ENCODE measurements at regions not wholly inside any gene's neighbourhood (a gene's known extent, or its start where the extent isn't known, plus 50 kb on each side); places are given as distances from the start of the nearest gene placed in this dataset.

GRCh38 chr16:72284042-72284789 lies 112.3 kb upstream of the PMFBP1 start:
- DNase-seq = no peak

- no peak for DNase-seq
Observed at GRCh38 chr16:72282362-72282761, 110.4 kb upstream of the PMFBP1 start.

- no peak for DNase-seq
Observed at GRCh38 chr16:72278301-72278700, 106.3 kb upstream of the PMFBP1 start.

GRCh38 chr16:72277749-72278148 lies 105.8 kb upstream of the PMFBP1 start:
- DNase-seq = no peak

- no peak for DNase-seq
Observed at GRCh38 chr16:72271699-72272240, 99.8 kb upstream of the PMFBP1 start.

- DNase-seq = no peak
Observed at GRCh38 chr16:72270531-72270930, 98.6 kb upstream of the PMFBP1 start.

- DNase-seq = no peak
Observed at GRCh38 chr16:72266836-72267235, 94.9 kb upstream of the PMFBP1 start.

GRCh38 chr16:72264771-72265170 lies 92.8 kb upstream of the PMFBP1 start:
- no peak for DNase-seq

- no peak for DNase-seq
Observed at GRCh38 chr16:72262711-72263110, 90.8 kb upstream of the PMFBP1 start.

GRCh38 chr16:72261127-72261526 lies 89.2 kb upstream of the PMFBP1 start:
- DNase-seq = no peak

- DNase-seq = no peak
Observed at GRCh38 chr16:72256398-72257066, 84.6 kb upstream of the PMFBP1 start.

- DNase-seq = no peak
Observed at GRCh38 chr16:72255786-72256185, 83.8 kb upstream of the PMFBP1 start.

- DNase-seq = no peak
Observed at GRCh38 chr16:72247821-72248253, 75.9 kb upstream of the PMFBP1 start.

GRCh38 chr16:72246423-72246822 lies 74.5 kb upstream of the PMFBP1 start:
- no peak for DNase-seq

- DNase-seq = no peak
Observed at GRCh38 chr16:72244853-72245252, 72.9 kb upstream of the PMFBP1 start.

GRCh38 chr16:72243621-72244020 lies 71.7 kb upstream of the PMFBP1 start:
- no peak for DNase-seq

- DNase-seq = no peak
Observed at GRCh38 chr16:72242757-72243156, 70.8 kb upstream of the PMFBP1 start.

- DNase-seq = peak in 34 of 58 donors; percentile 1 to 54 (median 6)
Observed at GRCh38 chr16:72241930-72242329, 70.0 kb upstream of the PMFBP1 start.

- no peak for DNase-seq
Observed at GRCh38 chr16:72241008-72241407, 69.1 kb upstream of the PMFBP1 start.

GRCh38 chr16:72240466-72240865 lies 68.5 kb upstream of the PMFBP1 start:
- DNase-seq = peak in 1 of 58 donors; percentile 1

- no peak for DNase-seq
Observed at GRCh38 chr16:72236866-72237265, 64.9 kb upstream of the PMFBP1 start.

GRCh38 chr16:72234387-72234786 lies 62.4 kb upstream of the PMFBP1 start:
- no peak for DNase-seq

GRCh38 chr16:72228014-72228413 lies 56.1 kb upstream of the PMFBP1 start:
- DNase-seq = no peak

Measured in anterior cingulate cortex (tissue), 58 donors.